Activated CD4-positive, alpha-beta memory T cell treated with anti-CD3 and anti-CD28 coated beads for 36 hours (primary cell): ENCODE measurements at regions not wholly inside any gene's neighbourhood (a gene's known extent, or its start where the extent isn't known, plus 50 kb on each side); places are given as distances from the start of the nearest gene placed in this dataset.

Experiments
- CTCF ChIA-PET: fragments of 350-600 bp; sonication (Branson Sonifier 250); formaldehyde crosslinking; loops from one replicate; lab custom pipeline; 2021; ENCODE audit warnings: antibody characterized with exemption, inconsistent platforms; lab: Charles Lee
- POLR2A ChIA-PET: fragments of 350-600 bp; sonication (Branson Sonifier 250); formaldehyde crosslinking; loops from one replicate; lab custom pipeline; 2021; ENCODE audit warnings: antibody characterized with exemption; lab: Charles Lee
- DNase-seq: peaks from one replicate; pipeline ENCODE4 v3.0.0-alpha.2; 2020
- H3K27ac Mint-ChIP-seq: one replicate; pipeline ENCODE4 v1.8.0; 2021; ENCODE audit warnings: mixed read lengths
- H3K27me3 Mint-ChIP-seq: one replicate; pipeline ENCODE4 v1.8.0; 2021; ENCODE audit warnings: mixed read lengths
- H3K36me3 Mint-ChIP-seq: one replicate; pipeline ENCODE4 v1.8.0; 2021; ENCODE audit warnings: mixed read lengths
- H3K4me1 Mint-ChIP-seq: one replicate; pipeline ENCODE4 v1.8.0; 2021; ENCODE audit warnings: low read depth, mixed read lengths
- H3K4me3 Mint-ChIP-seq: one replicate; pipeline ENCODE4 v1.8.0; 2021; ENCODE audit warnings: mild to moderate bottlenecking, mixed read lengths
- H3K9me3 Mint-ChIP-seq: one replicate; pipeline ENCODE4 v1.8.0; 2021; ENCODE audit warnings: mixed read lengths
- intact Hi-C: fragments of 100-400 bp; cut with micrococcal nuclease; formaldehyde crosslinking; loops from one replicate; pipeline ENCODE4 v1.15.1; 2023

- no peak overlapping the region for H3K27ac Mint-ChIP-seq
- no peak overlapping the region for H3K4me3 Mint-ChIP-seq
- no peak for DNase-seq
- intact Hi-C loops = no loop called here
- no peaks in the 10 kb centered on the region for H3K9me3 Mint-ChIP-seq
- no peaks in the 10 kb centered on the region for H3K36me3 Mint-ChIP-seq
- ChIA-PET CTCF (no interaction called here), POLR2A (no interaction called here)
- no peaks in the 10 kb centered on the region for H3K4me1 Mint-ChIP-seq
- H3K27me3 Mint-ChIP-seq = no peaks in the 10 kb centered on the region
Measured at GRCh38 chr11:115670538-115671205, 166.5 kb upstream of the CADM1 start.

- no peak overlapping the region for H3K4me3 Mint-ChIP-seq
- no peaks in the 10 kb centered on the region for H3K4me1 Mint-ChIP-seq
- H3K27ac Mint-ChIP-seq = no peak overlapping the region
- no peaks in the 10 kb centered on the region for H3K36me3 Mint-ChIP-seq
- no peak for DNase-seq
- CTCF ChIA-PET = no interaction called here
- H3K27me3 Mint-ChIP-seq = peaks cover 8% of the 10 kb centered on the region
- no peaks in the 10 kb centered on the region for H3K9me3 Mint-ChIP-seq
- POLR2A ChIA-PET = no interaction called here
- intact Hi-C loops = no loop called here
Measured at GRCh38 chr11:115665958-115666357, 161.7 kb upstream of the CADM1 start.

GRCh38 chr11:115665175-115665821 lies 161.1 kb upstream of the CADM1 start:
- intact Hi-C loops = no loop called here
- ChIA-PET POLR2A (no interaction called here), CTCF (no interaction called here)
- DNase-seq = no peak
- Mint-ChIP-seq H3K36me3 (no peaks in the 10 kb centered on the region), H3K4me3 (no peak overlapping the region), H3K27me3 (peaks cover 12% of the 10 kb centered on the region), H3K4me1 (no peaks in the 10 kb centered on the region), H3K9me3 (no peaks in the 10 kb centered on the region), H3K27ac (no peak overlapping the region)

- no peak for DNase-seq
- POLR2A ChIA-PET = no interaction called here
- Mint-ChIP-seq H3K4me3 (no peak overlapping the region), H3K4me1 (peaks cover 2% of the 10 kb centered on the region), H3K27ac (no peak overlapping the region), H3K9me3 (no peaks in the 10 kb centered on the region), H3K36me3 (no peaks in the 10 kb centered on the region), H3K27me3 (peaks cover 19% of the 10 kb centered on the region)
- CTCF ChIA-PET = no interaction called here
- intact Hi-C loops = no loop called here
Measured at GRCh38 chr11:115664313-115664712, 160.1 kb upstream of the CADM1 start.

- no peak for DNase-seq
- intact Hi-C loops = no loop called here
- H3K27ac Mint-ChIP-seq = no peak overlapping the region
- POLR2A ChIA-PET = no interaction called here
- H3K4me1 Mint-ChIP-seq = peaks cover 2% of the 10 kb centered on the region
- H3K36me3 Mint-ChIP-seq = no peaks in the 10 kb centered on the region
- H3K9me3 Mint-ChIP-seq = no peaks in the 10 kb centered on the region
- no peak overlapping the region for H3K4me3 Mint-ChIP-seq
- peaks cover 21% of the 10 kb centered on the region for H3K27me3 Mint-ChIP-seq
- CTCF ChIA-PET = no interaction called here
Measured at GRCh38 chr11:115663790-115664189, 159.6 kb upstream of the CADM1 start.

- peaks cover 2% of the 10 kb centered on the region for H3K4me1 Mint-ChIP-seq
- ChIA-PET POLR2A (no interaction called here), CTCF (no interaction called here)
- DNase-seq = no peak
- no peaks in the 10 kb centered on the region for H3K9me3 Mint-ChIP-seq
- peaks cover 27% of the 10 kb centered on the region for H3K27me3 Mint-ChIP-seq
- intact Hi-C loops = no loop called here
- H3K27ac Mint-ChIP-seq = no peak overlapping the region
- no peaks in the 10 kb centered on the region for H3K36me3 Mint-ChIP-seq
- H3K4me3 Mint-ChIP-seq = no peak overlapping the region
Measured at GRCh38 chr11:115660030-115660805, 156.0 kb upstream of the CADM1 start.

- H3K27me3 Mint-ChIP-seq = peaks cover 27% of the 10 kb centered on the region
- no peak overlapping the region for H3K27ac Mint-ChIP-seq
- no peak overlapping the region for H3K4me3 Mint-ChIP-seq
- ChIA-PET POLR2A (no interaction called here), CTCF (no interaction called here)
- no peaks in the 10 kb centered on the region for H3K36me3 Mint-ChIP-seq
- H3K9me3 Mint-ChIP-seq = no peaks in the 10 kb centered on the region
- H3K4me1 Mint-ChIP-seq = peaks cover 2% of the 10 kb centered on the region
- intact Hi-C loops = no loop called here
- DNase-seq = peak; percentile 14
Measured at GRCh38 chr11:115659061-115659963, 155.1 kb upstream of the CADM1 start.

- Mint-ChIP-seq H3K4me1 (peaks cover 2% of the 10 kb centered on the region), H3K36me3 (no peaks in the 10 kb centered on the region), H3K27ac (no peak overlapping the region), H3K4me3 (no peak overlapping the region), H3K9me3 (no peaks in the 10 kb centered on the region), H3K27me3 (peaks cover 29% of the 10 kb centered on the region)
- CTCF ChIA-PET = no interaction called here
- POLR2A ChIA-PET = no interaction called here
- no peak for DNase-seq
- intact Hi-C loops = no loop called here
Measured at GRCh38 chr11:115657586-115657985, 153.4 kb upstream of the CADM1 start.

- Mint-ChIP-seq H3K4me1 (peaks cover 2% of the 10 kb centered on the region), H3K4me3 (no peak overlapping the region), H3K27me3 (peaks cover 30% of the 10 kb centered on the region), H3K36me3 (no peaks in the 10 kb centered on the region), H3K27ac (no peak overlapping the region), H3K9me3 (no peaks in the 10 kb centered on the region)
- no peak for DNase-seq
- CTCF ChIA-PET = no interaction called here
- POLR2A ChIA-PET = no interaction called here
- intact Hi-C loops = no loop called here
Measured at GRCh38 chr11:115656669-115657068, 152.5 kb upstream of the CADM1 start.

GRCh38 chr11:115656041-115656440 lies 151.8 kb upstream of the CADM1 start:
- Mint-ChIP-seq H3K27me3 (peaks cover 34% of the 10 kb centered on the region), H3K9me3 (no peaks in the 10 kb centered on the region), H3K4me3 (no peak overlapping the region), H3K4me1 (peaks cover 2% of the 10 kb centered on the region), H3K27ac (no peak overlapping the region), H3K36me3 (no peaks in the 10 kb centered on the region)
- POLR2A ChIA-PET = no interaction called here
- CTCF ChIA-PET = no interaction called here
- DNase-seq = no peak
- intact Hi-C loops = no loop called here

GRCh38 chr11:115654792-115655191 lies 150.6 kb upstream of the CADM1 start:
- CTCF ChIA-PET = no interaction called here
- Mint-ChIP-seq H3K36me3 (no peaks in the 10 kb centered on the region), H3K4me1 (no peaks in the 10 kb centered on the region), H3K27ac (no peak overlapping the region), H3K9me3 (no peaks in the 10 kb centered on the region), H3K27me3 (peaks cover 25% of the 10 kb centered on the region), H3K4me3 (no peak overlapping the region)
- POLR2A ChIA-PET = no interaction called here
- intact Hi-C loops = no loop called here
- no peak for DNase-seq

GRCh38 chr11:115653926-115654325 lies 149.7 kb upstream of the CADM1 start:
- Mint-ChIP-seq H3K4me1 (no peaks in the 10 kb centered on the region), H3K4me3 (no peak overlapping the region), H3K9me3 (no peaks in the 10 kb centered on the region), H3K36me3 (no peaks in the 10 kb centered on the region), H3K27ac (no peak overlapping the region), H3K27me3 (peaks cover 22% of the 10 kb centered on the region)
- POLR2A ChIA-PET = no interaction called here
- CTCF ChIA-PET = no interaction called here
- no peak for DNase-seq
- intact Hi-C loops = no loop called here
